ENCODE measurements at regions not wholly inside any gene's neighbourhood (a gene's known extent, or its start where the extent isn't known, plus 50 kb on each side); places are given as distances from the start of the nearest gene placed in this dataset.
"Not testable (repeated sequence)": the region's sequence is repeated elsewhere in the genome, so short reads cannot be mapped to it uniquely, and the experiment has no call there.

GRCh38 chr13:87376081-87376480 is 295.1 kb upstream of the SLITRK5 start:
- no peak for DNase-seq

GRCh38 chr13:87384099-87384498 is 287.1 kb upstream of the SLITRK5 start:
- no peak for DNase-seq

- DNase-seq: no peak
Measured at GRCh38 chr13:87393358-87393757, 277.8 kb upstream of the SLITRK5 start.

GRCh38 chr13:87398047-87398446 is 273.1 kb upstream of the SLITRK5 start:
- no peak for DNase-seq

GRCh38 chr13:87403748-87404432 is 267.3 kb upstream of the SLITRK5 start:
- no peak for DNase-seq

- no peak for DNase-seq
Measured at GRCh38 chr13:87426742-87427141, 244.4 kb upstream of the SLITRK5 start.

GRCh38 chr13:87444135-87444534 is 227.0 kb upstream of the SLITRK5 start:
- no peak for DNase-seq

- DNase-seq: no peak
Measured at GRCh38 chr13:87452281-87452680, 218.9 kb upstream of the SLITRK5 start.

GRCh38 chr13:87453244-87453643 is 217.9 kb upstream of the SLITRK5 start:
- no peak for DNase-seq

- DNase-seq: no peak
Measured at GRCh38 chr13:87459419-87459818, 211.8 kb upstream of the SLITRK5 start.

- DNase-seq: no peak
Measured at GRCh38 chr13:87497426-87497825, 173.7 kb upstream of the SLITRK5 start.

GRCh38 chr13:87498681-87499080 is 172.5 kb upstream of the SLITRK5 start:
- DNase-seq: no peak

GRCh38 chr13:87524775-87525174 is 146.4 kb upstream of the SLITRK5 start:
- no peak for DNase-seq

GRCh38 chr13:87533776-87534175 is 137.4 kb upstream of the SLITRK5 start:
- DNase-seq: no peak

GRCh38 chr13:87535911-87536310 is 135.3 kb upstream of the SLITRK5 start:
- no peak for DNase-seq

GRCh38 chr13:87536499-87536898 is 134.7 kb upstream of the SLITRK5 start:
- DNase-seq: no peak

- no peak for DNase-seq
Measured at GRCh38 chr13:87536899-87537298, 134.3 kb upstream of the SLITRK5 start.

- DNase-seq: no peak
Measured at GRCh38 chr13:87537951-87538350, 133.2 kb upstream of the SLITRK5 start.

GRCh38 chr13:87538366-87539052 is 132.7 kb upstream of the SLITRK5 start:
- DNase-seq: no peak

- DNase-seq: no peak
Measured at GRCh38 chr13:87553142-87553541, 118.0 kb upstream of the SLITRK5 start.

GRCh38 chr13:87554045-87554444 is 117.1 kb upstream of the SLITRK5 start:
- no peak for DNase-seq

- DNase-seq: no peak
Measured at GRCh38 chr13:87557788-87558187, 113.4 kb upstream of the SLITRK5 start.

- DNase-seq: not testable (repeated sequence)
Measured at GRCh38 chr13:87561580-87561979, 109.6 kb upstream of the SLITRK5 start.

- DNase-seq: no peak
Measured at GRCh38 chr13:87570669-87571068, 100.5 kb upstream of the SLITRK5 start.

- no peak for DNase-seq
Measured at GRCh38 chr13:87582399-87582798, 88.8 kb upstream of the SLITRK5 start.

All from NCI-H2227 treated with DMSO at 0.1 percent for 48 hours (cell line).